ENCODE measurements at regions not wholly inside any gene's neighbourhood (a gene's known extent, or its start where the extent isn't known, plus 50 kb on each side); places are given as distances from the start of the nearest gene placed in this dataset.

DNA sequence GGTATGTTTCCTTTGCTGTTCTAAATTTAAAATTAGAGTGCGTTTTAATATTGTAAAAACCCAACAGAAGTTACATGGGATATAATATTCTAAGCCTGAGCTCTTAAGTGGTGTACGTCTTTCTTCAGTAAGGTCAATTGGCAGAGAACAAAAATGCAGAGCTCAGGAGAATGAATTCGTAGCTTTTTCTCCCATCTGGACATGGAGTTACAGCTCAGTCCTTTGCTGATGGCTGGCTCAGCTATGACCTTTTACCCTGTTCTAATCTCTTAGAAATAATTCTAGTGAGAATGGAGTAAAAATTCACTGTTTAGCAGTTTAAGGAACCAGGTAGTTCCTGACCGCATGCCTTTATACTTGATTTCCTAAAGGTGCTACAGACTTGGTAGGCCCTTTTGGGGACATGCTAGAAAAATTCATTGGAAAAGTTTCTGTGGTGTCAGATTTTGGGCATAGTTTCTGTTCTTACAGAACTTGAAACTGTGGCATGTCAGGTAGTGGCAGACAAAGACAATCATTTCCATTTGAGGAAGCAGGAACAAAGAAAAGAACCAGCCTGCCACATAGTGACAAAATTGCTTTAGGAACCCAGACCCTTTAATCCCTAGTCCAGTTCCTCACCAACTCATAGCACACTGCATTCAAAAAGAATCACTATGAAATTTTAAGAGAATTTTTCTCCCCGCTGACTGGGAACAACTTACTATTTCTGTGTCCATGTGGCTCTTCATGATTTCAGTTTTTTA is 566.8 kb upstream of the ZNF804A start:
- Histone ChIP-seq H3K27me3 (no peaks in the 10 kb centered on the region), H3K4me1 (no peaks in the 10 kb centered on the region), H3K4me3 (no peak overlapping the region), H3K27ac (no peak overlapping the region), H3K36me3 (no peaks in the 10 kb centered on the region), H3K9me3 (no peaks in the 10 kb centered on the region)
- TF ChIP-seq, protein P1, sequence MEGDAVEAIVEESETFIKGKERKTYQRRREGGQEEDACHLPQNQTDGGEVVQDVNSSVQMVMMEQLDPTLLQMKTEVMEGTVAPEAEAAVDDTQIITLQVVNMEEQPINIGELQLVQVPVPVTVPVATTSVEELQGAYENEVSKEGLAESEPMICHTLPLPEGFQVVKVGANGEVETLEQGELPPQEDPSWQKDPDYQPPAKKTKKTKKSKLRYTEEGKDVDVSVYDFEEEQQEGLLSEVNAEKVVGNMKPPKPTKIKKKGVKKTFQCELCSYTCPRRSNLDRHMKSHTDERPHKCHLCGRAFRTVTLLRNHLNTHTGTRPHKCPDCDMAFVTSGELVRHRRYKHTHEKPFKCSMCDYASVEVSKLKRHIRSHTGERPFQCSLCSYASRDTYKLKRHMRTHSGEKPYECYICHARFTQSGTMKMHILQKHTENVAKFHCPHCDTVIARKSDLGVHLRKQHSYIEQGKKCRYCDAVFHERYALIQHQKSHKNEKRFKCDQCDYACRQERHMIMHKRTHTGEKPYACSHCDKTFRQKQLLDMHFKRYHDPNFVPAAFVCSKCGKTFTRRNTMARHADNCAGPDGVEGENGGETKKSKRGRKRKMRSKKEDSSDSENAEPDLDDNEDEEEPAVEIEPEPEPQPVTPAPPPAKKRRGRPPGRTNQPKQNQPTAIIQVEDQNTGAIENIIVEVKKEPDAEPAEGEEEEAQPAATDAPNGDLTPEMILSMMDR (IDR thresholded peaks at IDR 0.05), result no peak
- no peak for TF ChIP-seq POLR2A (IDR thresholded peaks at IDR 0.05)
- no peak for DNase-seq

DNA sequence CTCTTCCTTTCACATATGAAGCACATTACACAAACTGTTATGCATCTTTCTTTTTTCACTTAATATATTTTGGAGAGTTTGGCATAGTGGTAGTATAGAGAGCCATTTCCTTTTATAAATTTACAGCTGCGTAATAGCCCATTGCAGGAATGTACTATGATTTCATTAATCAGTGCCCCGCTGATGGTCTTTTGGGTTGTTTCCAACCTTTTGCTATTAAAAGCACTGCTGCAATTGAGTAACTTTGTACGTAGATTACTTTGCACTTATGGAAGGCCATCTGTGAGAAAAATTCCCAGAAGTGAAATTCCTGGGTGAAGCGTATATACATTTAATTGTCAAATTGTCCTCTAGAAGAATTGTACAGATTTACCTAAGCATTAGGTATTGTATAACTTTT is 565.3 kb upstream of the ZNF804A start:
- no peaks in the 10 kb centered on the region for H3K9me3 ChIP-seq
- H3K27me3 ChIP-seq, result no peaks in the 10 kb centered on the region
- H3K27ac ChIP-seq, result no peak overlapping the region
- H3K36me3 ChIP-seq, result no peaks in the 10 kb centered on the region
- H3K4me3 ChIP-seq, result no peak overlapping the region
- no peaks in the 10 kb centered on the region for H3K4me1 ChIP-seq
- TF ChIP-seq, protein P1 (IDR thresholded peaks at IDR 0.05), result no peak
- TF ChIP-seq POLR2A (IDR thresholded peaks at IDR 0.05), result no peak
- no peak for DNase-seq

DNA sequence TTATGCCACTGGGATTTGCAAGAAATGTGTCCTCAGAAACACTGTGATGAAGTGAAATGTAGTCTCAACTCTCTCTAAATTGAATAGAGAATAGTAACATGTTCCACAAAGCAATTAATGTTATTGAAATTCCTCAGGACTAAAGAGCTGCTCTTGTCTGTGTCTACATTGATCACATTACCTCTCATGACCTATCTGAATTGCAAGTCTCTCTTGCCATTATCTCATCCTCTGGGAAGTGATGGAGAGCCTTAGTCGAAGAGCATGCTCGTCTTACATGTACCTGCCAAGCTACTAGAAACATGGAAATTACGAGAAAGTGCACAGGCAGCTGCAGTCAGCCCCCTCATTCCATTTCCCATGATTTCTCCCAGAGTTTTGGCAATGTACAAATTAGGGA is 561.1 kb upstream of the ZNF804A start:
- Histone ChIP-seq H3K9me3 (no peaks in the 10 kb centered on the region), H3K4me3 (no peak overlapping the region), H3K27me3 (no peaks in the 10 kb centered on the region), H3K27ac (no peak overlapping the region), H3K4me1 (no peaks in the 10 kb centered on the region), H3K36me3 (no peaks in the 10 kb centered on the region)
- TF ChIP-seq POLR2A (IDR thresholded peaks at IDR 0.05), result no peak
- TF ChIP-seq, protein P1 (IDR thresholded peaks at IDR 0.05), result no peak
- DNase-seq, result no peak

DNA sequence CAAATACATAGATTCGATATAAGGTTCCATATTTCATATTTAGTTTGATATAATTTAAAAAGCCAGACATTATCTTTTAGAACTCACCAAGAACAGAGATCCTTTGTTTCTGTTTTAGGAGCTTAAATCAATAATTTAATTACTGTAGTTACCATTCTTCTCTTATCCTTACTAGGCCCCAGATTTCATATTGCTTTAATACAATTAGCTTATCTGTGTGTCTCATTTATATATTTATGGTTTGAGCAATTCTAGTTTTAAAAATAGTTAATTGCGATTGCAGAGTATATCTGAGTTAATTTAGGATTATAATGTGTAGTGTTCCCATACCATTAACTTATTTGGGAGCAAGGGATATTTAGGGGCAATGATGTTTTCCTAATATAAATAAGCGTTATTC is 558.8 kb upstream of the ZNF804A start:
- H3K4me3 ChIP-seq, result no peak overlapping the region
- H3K27me3 ChIP-seq, result no peaks in the 10 kb centered on the region
- TF ChIP-seq, protein P1 (IDR thresholded peaks at IDR 0.05), result no peak
- TF ChIP-seq POLR2A (IDR thresholded peaks at IDR 0.05), result no peak
- no peaks in the 10 kb centered on the region for H3K4me1 ChIP-seq
- no peak for DNase-seq
- H3K36me3 ChIP-seq, result no peaks in the 10 kb centered on the region
- H3K27ac ChIP-seq, result no peak overlapping the region
- H3K9me3 ChIP-seq, result no peaks in the 10 kb centered on the region

DNA sequence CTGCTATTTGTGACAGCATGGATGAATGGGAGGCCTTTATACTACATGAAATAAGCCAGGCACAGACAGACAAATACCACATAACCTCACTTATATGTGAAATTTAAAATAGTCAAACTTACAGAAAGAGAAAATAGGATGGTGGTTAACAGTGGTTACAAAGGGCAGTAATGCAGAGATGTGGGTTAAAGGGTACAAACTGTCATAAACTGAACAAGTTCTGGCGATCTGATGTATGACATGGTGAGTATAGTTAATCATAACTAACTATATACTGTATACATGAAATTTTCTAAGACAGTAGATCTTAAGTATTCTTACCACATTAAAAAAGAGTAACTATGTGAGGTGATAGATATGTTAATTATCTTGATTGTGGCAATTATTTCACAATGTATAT is 558.1 kb upstream of the ZNF804A start:
- TF ChIP-seq, protein P1 (IDR thresholded peaks at IDR 0.05), result no peak
- no peak for TF ChIP-seq POLR2A (IDR thresholded peaks at IDR 0.05)
- Histone ChIP-seq H3K9me3 (no peaks in the 10 kb centered on the region), H3K27ac (no peak overlapping the region), H3K27me3 (no peaks in the 10 kb centered on the region), H3K4me3 (no peak overlapping the region), H3K4me1 (no peaks in the 10 kb centered on the region), H3K36me3 (no peaks in the 10 kb centered on the region)
- DNase-seq, result no peak

DNA sequence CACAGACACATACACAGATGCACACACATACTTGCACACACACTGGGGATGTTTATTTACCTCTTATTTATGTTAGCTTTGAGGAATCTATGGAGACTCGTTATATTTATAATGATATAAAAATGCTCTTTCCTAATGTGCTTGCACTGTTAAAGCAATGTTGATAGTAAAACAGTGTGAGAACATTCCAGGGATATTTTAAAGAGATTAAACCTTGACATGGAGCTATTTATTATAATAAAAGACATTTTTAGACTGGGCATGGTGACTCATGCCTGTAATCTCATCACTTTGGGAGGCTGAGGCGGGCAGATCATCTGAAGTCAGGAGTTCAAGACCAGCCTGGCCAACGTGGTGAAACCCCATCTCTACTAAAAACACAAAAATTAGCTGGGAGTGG is 557.3 kb upstream of the ZNF804A start:
- TF ChIP-seq POLR2A (IDR thresholded peaks at IDR 0.05), result no peak
- TF ChIP-seq, protein P1 (IDR thresholded peaks at IDR 0.05), result no peak
- Histone ChIP-seq H3K27me3 (no peaks in the 10 kb centered on the region), H3K27ac (no peak overlapping the region), H3K36me3 (no peaks in the 10 kb centered on the region), H3K9me3 (no peaks in the 10 kb centered on the region), H3K4me3 (no peak overlapping the region), H3K4me1 (no peaks in the 10 kb centered on the region)
- no peak for DNase-seq

Data from Peyer's patch (tissue), 4 donors.